ENCODE measurements at regions not wholly inside any gene's neighbourhood (a gene's known extent, or its start where the extent isn't known, plus 50 kb on each side); places are given as distances from the start of the nearest gene placed in this dataset.

GRCh38 chr9:86548220-86548619, 194.0 kb upstream of the TUT7 start:
- H3K4me3 ChIP-seq (replicated peaks; ENCODE audit: low read depth, low read length): no peak overlapping the region
- no peak for TF ChIP-seq CTCF (IDR thresholded peaks at IDR 0.05; ENCODE audit: low read depth, low read length, missing control alignments)
- DNase-seq (ENCODE audit: extremely low read depth, low read depth): no peak

GRCh38 chr9:86547571-86547970, 193.4 kb upstream of the TUT7 start:
- no peak overlapping the region for H3K4me3 ChIP-seq (replicated peaks; ENCODE audit: low read depth, low read length)
- no peak for TF ChIP-seq CTCF (IDR thresholded peaks at IDR 0.05; ENCODE audit: low read depth, low read length, missing control alignments)
- no peak for DNase-seq (ENCODE audit: extremely low read depth, low read depth)

GRCh38 chr9:86546712-86547111, 192.5 kb upstream of the TUT7 start:
- DNase-seq (ENCODE audit: extremely low read depth, low read depth): no peak
- no peak for TF ChIP-seq CTCF (IDR thresholded peaks at IDR 0.05; ENCODE audit: low read depth, low read length, missing control alignments)
- H3K4me3 ChIP-seq (replicated peaks; ENCODE audit: low read depth, low read length): no peak overlapping the region

- DNase-seq (ENCODE audit: extremely low read depth, low read depth): no peak
- no peak overlapping the region for H3K4me3 ChIP-seq (replicated peaks; ENCODE audit: low read depth, low read length)
- TF ChIP-seq CTCF (IDR thresholded peaks at IDR 0.05; ENCODE audit: low read depth, low read length, missing control alignments): no peak
These were observed 190.9 kb upstream of the TUT7 start for GRCh38 chr9:86545090-86545489.

GRCh38 chr9:86541014-86541570, 186.9 kb upstream of the TUT7 start:
- no peak for DNase-seq (ENCODE audit: extremely low read depth, low read depth)
- no peak overlapping the region for H3K4me3 ChIP-seq (replicated peaks; ENCODE audit: low read depth, low read length)
- no peak for TF ChIP-seq CTCF (IDR thresholded peaks at IDR 0.05; ENCODE audit: low read depth, low read length, missing control alignments)

- DNase-seq (ENCODE audit: extremely low read depth, low read depth): no peak
- TF ChIP-seq CTCF (IDR thresholded peaks at IDR 0.05; ENCODE audit: low read depth, low read length, missing control alignments): no peak
These were observed 181.3 kb upstream of the TUT7 start for GRCh38 chr9:86535406-86535915.

More at GRCh38 chr9:86535406-86535915, 181.3 kb upstream of the TUT7 start:
- H3K4me3 ChIP-seq (replicated peaks; ENCODE audit: low read depth, low read length): no peak overlapping the region
